ENCODE measurements at regions not wholly inside any gene's neighbourhood (a gene's known extent, or its start where the extent isn't known, plus 50 kb on each side); places are given as distances from the start of the nearest gene placed in this dataset.

DNA sequence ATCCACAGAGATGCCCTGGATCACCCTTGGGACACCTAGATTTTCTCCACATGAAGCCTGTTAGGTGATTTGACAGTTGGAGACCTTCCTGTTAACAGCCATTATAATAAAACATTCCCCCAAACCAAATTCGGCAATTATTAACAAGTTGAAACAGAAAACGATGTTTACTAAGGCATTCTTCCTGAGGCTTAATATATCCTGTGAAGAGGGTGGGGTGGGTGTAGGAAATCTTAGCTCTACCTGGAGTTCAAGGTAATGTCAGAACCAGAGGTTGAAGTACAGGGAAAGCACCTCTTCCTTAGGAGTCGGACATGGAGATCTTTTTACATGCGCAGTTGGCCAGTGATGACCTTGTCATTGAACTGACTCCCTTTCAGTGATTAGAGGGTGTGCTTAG is 143.0 kb downstream of the FGF9 start:
- TF ChIP-seq, protein P1, sequence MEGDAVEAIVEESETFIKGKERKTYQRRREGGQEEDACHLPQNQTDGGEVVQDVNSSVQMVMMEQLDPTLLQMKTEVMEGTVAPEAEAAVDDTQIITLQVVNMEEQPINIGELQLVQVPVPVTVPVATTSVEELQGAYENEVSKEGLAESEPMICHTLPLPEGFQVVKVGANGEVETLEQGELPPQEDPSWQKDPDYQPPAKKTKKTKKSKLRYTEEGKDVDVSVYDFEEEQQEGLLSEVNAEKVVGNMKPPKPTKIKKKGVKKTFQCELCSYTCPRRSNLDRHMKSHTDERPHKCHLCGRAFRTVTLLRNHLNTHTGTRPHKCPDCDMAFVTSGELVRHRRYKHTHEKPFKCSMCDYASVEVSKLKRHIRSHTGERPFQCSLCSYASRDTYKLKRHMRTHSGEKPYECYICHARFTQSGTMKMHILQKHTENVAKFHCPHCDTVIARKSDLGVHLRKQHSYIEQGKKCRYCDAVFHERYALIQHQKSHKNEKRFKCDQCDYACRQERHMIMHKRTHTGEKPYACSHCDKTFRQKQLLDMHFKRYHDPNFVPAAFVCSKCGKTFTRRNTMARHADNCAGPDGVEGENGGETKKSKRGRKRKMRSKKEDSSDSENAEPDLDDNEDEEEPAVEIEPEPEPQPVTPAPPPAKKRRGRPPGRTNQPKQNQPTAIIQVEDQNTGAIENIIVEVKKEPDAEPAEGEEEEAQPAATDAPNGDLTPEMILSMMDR (IDR thresholded peaks at IDR 0.05; ENCODE audit: low read depth, low read length), result no peak
- no peak overlapping the region for H3K4me3 ChIP-seq (replicated peaks in 1 of 2; ENCODE audit: low read depth in 2 of 2, low read length in 2 of 2)

DNA sequence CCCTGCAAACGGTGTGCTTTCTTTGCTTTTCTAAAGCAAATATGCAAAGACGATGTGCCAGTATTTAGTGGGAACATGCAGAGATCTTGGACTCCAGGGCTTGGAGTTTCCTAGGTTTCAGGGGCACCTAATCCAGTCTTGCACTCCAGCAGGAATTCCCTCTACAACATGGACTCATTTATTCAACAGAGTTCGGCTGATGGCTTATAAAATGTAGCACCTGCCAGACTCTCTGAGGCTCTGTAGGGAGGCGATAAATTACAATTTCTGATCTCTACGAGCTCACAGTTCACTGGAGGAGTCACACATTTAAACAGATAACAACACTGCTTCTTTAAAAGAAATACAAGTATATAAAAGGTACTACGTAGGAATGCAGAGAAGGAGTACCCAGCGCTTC is 143.7 kb downstream of the FGF9 start:
- DNase-seq (ENCODE audit: low read depth in 2 of 2), result no peak
- TF ChIP-seq, protein P1 (IDR thresholded peaks at IDR 0.05; ENCODE audit: low read depth, low read length), result no peak
- H3K4me3 ChIP-seq (replicated peaks in 1 of 2; ENCODE audit: low read depth in 2 of 2, low read length in 2 of 2), result no peak overlapping the region

More for the DNA sequence above, 143.0 kb downstream of the FGF9 start:
- no peak for DNase-seq (ENCODE audit: low read depth in 2 of 2)

DNA sequence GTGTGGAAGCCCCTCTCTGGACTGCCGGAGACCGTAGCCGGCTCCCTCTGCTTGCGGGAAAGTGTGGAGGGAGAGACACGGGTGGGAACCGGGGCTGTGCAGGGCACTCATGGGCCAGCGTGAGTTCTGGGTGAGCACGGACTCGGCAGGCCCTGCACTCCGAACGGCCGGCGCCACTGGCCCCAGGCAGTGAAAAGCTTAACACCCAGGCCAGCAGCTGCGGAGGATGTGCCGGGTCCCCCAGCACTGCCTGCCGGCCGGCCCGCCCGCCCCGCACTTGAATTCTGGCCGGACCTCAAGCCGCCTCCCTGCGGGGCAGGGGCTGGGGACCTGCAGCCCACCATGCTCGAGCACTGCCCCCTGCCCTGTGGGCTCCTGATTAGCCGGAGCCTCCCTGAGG is 147.0 kb downstream of the FGF9 start:
- H3K4me3 ChIP-seq (replicated peaks in 1 of 2; ENCODE audit: low read depth in 2 of 2, low read length in 2 of 2), result no peak overlapping the region
- TF ChIP-seq, protein P1 (IDR thresholded peaks at IDR 0.05; ENCODE audit: low read depth, low read length), result no peak
- DNase-seq (ENCODE audit: low read depth in 2 of 2), result no peak

GRCh38 chr13:21822029-21822428 is 151.2 kb downstream of the FGF9 start:
- DNase-seq (ENCODE audit: low read depth in 2 of 2), result no peak
- TF ChIP-seq, protein P1 (IDR thresholded peaks at IDR 0.05; ENCODE audit: low read depth, low read length), result no peak
- H3K4me3 ChIP-seq (replicated peaks in 1 of 2; ENCODE audit: low read depth in 2 of 2, low read length in 2 of 2), result no peak overlapping the region

DNA sequence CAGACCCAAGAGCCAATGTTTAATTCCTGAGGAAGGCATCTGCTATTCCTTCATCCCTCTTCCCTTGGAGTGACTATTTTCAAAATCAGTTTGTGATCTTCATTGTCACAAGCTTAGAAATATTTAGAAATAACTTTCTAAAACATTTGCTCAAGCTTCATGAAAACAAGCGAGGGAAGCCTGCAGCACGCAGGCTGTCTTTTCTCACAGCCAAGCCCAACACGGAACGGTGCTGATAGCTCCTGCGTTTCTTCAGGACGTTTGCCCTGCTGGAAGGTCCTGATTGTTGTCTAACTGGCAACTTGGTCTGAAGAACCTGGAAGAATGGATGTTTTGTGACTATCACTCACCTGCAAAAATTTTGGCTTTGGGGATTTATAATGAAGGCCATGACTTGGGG is 152.5 kb downstream of the FGF9 start:
- TF ChIP-seq, protein P1 (IDR thresholded peaks at IDR 0.05; ENCODE audit: low read depth, low read length), result no peak
- no peak overlapping the region for H3K4me3 ChIP-seq (replicated peaks in 1 of 2; ENCODE audit: low read depth in 2 of 2, low read length in 2 of 2)
- DNase-seq (ENCODE audit: low read depth in 2 of 2), result no peak

DNA sequence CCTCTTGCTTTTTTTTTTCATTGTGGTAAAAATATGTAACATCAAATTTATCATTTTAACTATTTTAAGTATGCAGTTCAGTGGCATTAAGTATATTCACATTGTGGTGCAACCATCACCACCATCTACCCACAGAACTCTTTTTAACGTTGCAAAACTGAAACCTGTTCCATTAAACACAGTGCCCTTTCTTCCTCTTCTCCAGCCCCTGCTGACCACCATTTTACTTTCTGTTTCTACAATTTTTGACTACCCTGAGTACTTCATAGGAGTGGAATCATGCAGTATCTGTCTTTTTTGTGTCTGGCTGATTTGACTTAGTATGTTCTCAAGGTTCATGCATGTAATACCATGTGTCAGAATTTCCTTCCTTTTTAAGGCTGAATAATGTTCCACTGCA is 153.1 kb downstream of the FGF9 start:
- TF ChIP-seq, protein P1 (IDR thresholded peaks at IDR 0.05; ENCODE audit: low read depth, low read length), result no peak
- H3K4me3 ChIP-seq (replicated peaks in 1 of 2; ENCODE audit: low read depth in 2 of 2, low read length in 2 of 2), result no peak overlapping the region
- DNase-seq (ENCODE audit: low read depth in 2 of 2), result no peak

GRCh38 chr13:21825186-21825585 is 154.3 kb downstream of the FGF9 start:
- DNase-seq (ENCODE audit: low read depth in 2 of 2), result no peak
- TF ChIP-seq, protein P1 (IDR thresholded peaks at IDR 0.05; ENCODE audit: low read depth, low read length), result no peak
- no peak overlapping the region for H3K4me3 ChIP-seq (replicated peaks in 1 of 2; ENCODE audit: low read depth in 2 of 2, low read length in 2 of 2)
